ENCODE measurements at regions not wholly inside any gene's neighbourhood (a gene's known extent, or its start where the extent isn't known, plus 50 kb on each side); places are given as distances from the start of the nearest gene placed in this dataset.

GRCh38 chr9:80964914-80965313, 724.4 kb downstream of the TLE1 start:
- TF ChIP-seq CTCF (IDR thresholded peaks at IDR 0.05) (no peak), POLR2AphosphoS5 (IDR thresholded peaks at IDR 0.05) (no peak), POLR2A (IDR thresholded peaks at IDR 0.05; ENCODE audit: low read depth) (no peak)
